ENCODE measurements at regions not wholly inside any gene's neighbourhood (a gene's known extent, or its start where the extent isn't known, plus 50 kb on each side); places are given as distances from the start of the nearest gene placed in this dataset.

DNA sequence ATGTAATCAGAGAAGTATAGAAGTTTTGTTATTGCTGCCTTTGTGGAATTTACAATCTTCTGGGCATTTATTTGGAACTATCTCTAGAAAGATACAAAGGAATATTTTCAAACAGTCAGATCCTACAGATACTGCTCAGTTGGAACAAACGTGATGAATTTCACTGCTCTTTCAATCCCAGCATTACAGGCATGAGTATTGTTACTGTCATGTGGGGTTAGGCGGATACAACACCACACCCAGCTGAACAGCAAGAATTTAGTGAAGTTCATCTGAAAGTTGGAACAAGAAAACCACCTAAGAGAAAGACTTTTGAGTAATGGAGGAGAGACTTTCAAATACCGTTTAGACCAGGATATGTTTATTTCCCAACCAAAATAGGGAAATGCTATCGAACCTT, 123.3 kb upstream of the PLXNC1 start (continued):
- TF ChIP-seq PHB2 (IDR thresholded peaks at IDR 0.05; ENCODE audit: low read depth): no peak
- TF ChIP-seq, protein P1, sequence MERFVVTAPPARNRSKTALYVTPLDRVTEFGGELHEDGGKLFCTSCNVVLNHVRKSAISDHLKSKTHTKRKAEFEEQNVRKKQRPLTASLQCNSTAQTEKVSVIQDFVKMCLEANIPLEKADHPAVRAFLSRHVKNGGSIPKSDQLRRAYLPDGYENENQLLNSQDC (CRISPR knock-in tag; IDR thresholded peaks at IDR 0.05): no peak
- TF ChIP-seq, protein P2, sequence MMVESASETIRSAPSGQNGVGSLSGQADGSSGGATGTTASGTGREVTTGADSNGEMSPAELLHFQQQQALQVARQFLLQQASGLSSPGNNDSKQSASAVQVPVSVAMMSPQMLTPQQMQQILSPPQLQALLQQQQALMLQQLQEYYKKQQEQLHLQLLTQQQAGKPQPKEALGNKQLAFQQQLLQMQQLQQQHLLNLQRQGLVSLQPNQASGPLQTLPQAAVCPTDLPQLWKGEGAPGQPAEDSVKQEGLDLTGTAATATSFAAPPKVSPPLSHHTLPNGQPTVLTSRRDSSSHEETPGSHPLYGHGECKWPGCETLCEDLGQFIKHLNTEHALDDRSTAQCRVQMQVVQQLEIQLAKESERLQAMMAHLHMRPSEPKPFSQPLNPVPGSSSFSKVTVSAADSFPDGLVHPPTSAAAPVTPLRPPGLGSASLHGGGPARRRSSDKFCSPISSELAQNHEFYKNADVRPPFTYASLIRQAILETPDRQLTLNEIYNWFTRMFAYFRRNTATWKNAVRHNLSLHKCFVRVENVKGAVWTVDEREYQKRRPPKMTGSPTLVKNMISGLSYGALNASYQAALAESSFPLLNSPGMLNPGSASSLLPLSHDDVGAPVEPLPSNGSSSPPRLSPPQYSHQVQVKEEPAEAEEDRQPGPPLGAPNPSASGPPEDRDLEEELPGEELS (CRISPR knock-in tag; IDR thresholded peaks at IDR 0.05; ENCODE audit: borderline replicate concordance): no peak
- TF ChIP-seq, protein P3, sequence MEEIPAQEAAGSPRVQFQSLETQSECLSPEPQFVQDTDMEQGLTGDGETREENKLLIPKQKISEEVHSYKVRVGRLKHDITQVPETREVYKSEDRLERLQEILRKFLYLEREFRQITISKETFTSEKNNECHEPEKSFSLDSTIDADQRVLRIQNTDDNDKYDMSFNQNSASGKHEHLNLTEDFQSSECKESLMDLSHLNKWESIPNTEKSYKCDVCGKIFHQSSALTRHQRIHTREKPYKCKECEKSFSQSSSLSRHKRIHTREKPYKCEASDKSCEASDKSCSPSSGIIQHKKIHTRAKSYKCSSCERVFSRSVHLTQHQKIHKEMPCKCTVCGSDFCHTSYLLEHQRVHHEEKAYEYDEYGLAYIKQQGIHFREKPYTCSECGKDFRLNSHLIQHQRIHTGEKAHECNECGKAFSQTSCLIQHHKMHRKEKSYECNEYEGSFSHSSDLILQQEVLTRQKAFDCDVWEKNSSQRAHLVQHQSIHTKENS (CRISPR knock-in tag; IDR thresholded peaks at IDR 0.05): no peak

DNA sequence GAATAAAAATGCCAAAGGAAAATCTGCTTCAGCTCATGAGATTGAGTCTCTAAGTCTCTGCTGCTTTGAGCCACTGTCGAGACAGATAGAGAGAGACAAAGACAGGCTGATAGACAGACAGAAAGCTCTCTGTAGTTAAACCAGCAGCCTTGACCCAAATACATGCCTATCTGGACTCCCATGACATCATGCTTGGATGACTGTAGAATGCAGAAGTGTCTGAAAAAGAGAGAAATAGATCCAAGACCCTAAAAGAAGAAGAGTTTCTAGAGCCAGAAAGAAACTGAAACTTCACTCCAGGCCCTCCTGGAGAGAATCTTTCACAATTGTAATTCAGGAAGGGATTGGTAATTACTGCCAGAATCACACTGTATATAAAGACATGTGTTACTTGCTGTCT, 122.6 kb upstream of the PLXNC1 start:
- intact Hi-C loops (cut with micrococcal nuclease) (no loop called here), in situ Hi-C loops (cut with MboI) (no loop called here)
- no peaks in the 10 kb centered on the region for H3K36me3 ChIP-seq (ENCODE audit: control insufficient read depth, insufficient read depth, low read length)
- DNase-seq (ENCODE audit: extremely low read depth in 1 of 4, low spot score in 3 of 4): no peak
- BruUV-seq (replicated peaks): no TSS peak
- ChIA-PET CTCF (ENCODE audit: low intra/inter-chr PET ratio) (no interaction called here), POLR2A (no interaction called here)
- no peak overlapping the region for H3K27ac ChIP-seq (ENCODE audit: extremely low read depth, low read depth, low read length)
- no peaks in the 10 kb centered on the region for H4K20me1 ChIP-seq (replicated peaks; ENCODE audit: control insufficient read depth, insufficient read depth, low read length)
- H3K4me2 ChIP-seq (ENCODE audit: insufficient read depth, low read length): no peak overlapping the region
- H3K4me3 ChIP-seq: no peak overlapping the region
- FAIRE-seq: no peak
- H3K4me1 ChIP-seq (replicated peaks in 1 of 2; ENCODE audit: control insufficient read depth in 2 of 2, insufficient read depth in 2 of 2, low read length in 2 of 2): no peaks in the 10 kb centered on the region
- H3K9ac ChIP-seq (ENCODE audit: insufficient read depth in 1 of 2, low read depth in 2 of 2, low read length in 2 of 2): no peak overlapping the region
- no peaks in the 10 kb centered on the region for H3K9me1 ChIP-seq (ENCODE audit: control insufficient read depth, insufficient read depth, low read length)
- H2AFZ ChIP-seq (ENCODE audit: low read depth, low read length): no peak overlapping the region
- no peak for TF ChIP-seq HDAC2 (IDR thresholded peaks at IDR 0.05)
- no peak for TF ChIP-seq ZBTB7A (IDR thresholded peaks at IDR 0.05; ENCODE audit: borderline replicate concordance, control insufficient read depth, low read depth, low read length)
- no peak for TF ChIP-seq ZNF79 (CRISPR knock-in tag; IDR thresholded peaks at IDR 0.05; ENCODE audit: low read depth)
- no peak for TF ChIP-seq TSC22D4 (tag; IDR thresholded peaks at IDR 0.05)
- TF ChIP-seq CBFA2T2 (conservative IDR thresholded peaks at IDR 0.05): no peak
- no peak for TF ChIP-seq HDAC8 (tag; IDR thresholded peaks at IDR 0.05)
- no peak for TF ChIP-seq ETV6 (IDR thresholded peaks at IDR 0.05; ENCODE audit: borderline replicate concordance in 1 of 2, low read depth in 2 of 2, low read length in 1 of 2)
- TF ChIP-seq ETV6 (CRISPR knock-in tag; IDR thresholded peaks at IDR 0.05; ENCODE audit: borderline replicate concordance): no peak
- TF ChIP-seq HNRNPLL (IDR thresholded peaks at IDR 0.05; ENCODE audit: low read depth, low read length, poor library complexity, severe bottlenecking): no peak
- TF ChIP-seq ZNF175 (CRISPR knock-in tag; IDR thresholded peaks at IDR 0.05; ENCODE audit: low read depth): no peak
- no peak for TF ChIP-seq ZNF263 (CRISPR knock-in tag; IDR thresholded peaks at IDR 0.05; ENCODE audit: borderline replicate concordance)
- no peaks in the 10 kb centered on the region; the same call in 1 of the 2 replicates for H3K9me3 ChIP-seq (replicated peaks; ENCODE audit: control insufficient read depth, insufficient read depth, low read depth, low read length)
- no peak for ATAC-seq
- H3K79me2 ChIP-seq (ENCODE audit: control insufficient read depth, insufficient read depth, low read length): no peaks in the 10 kb centered on the region
- peaks cover under 1 to 7% of the 10 kb centered on the region in 2 experiments; a peak in 2 of 5 replicates for H3K27me3 ChIP-seq (ENCODE audit: control insufficient read depth in 2 of 2, insufficient read depth in 2 of 2, low read length in 2 of 2)
- 0% methylated on average over 1 of the region's 1 CpG for WGBS (ENCODE audit: insufficient coverage, low coverage, missing lambda C conversion rate)

Measured in K562 (cell line).